ENCODE measurements at regions not wholly inside any gene's neighbourhood (a gene's known extent, or its start where the extent isn't known, plus 50 kb on each side); places are given as distances from the start of the nearest gene placed in this dataset.

- DNase-seq (ENCODE audit: low spot score) (no peak), ATAC-seq (no peak)
- Histone ChIP-seq H3K4me1 (ENCODE audit: insufficient read depth) (no peaks in the 10 kb centered on the region), H3K27ac (ENCODE audit: low read depth) (no peak overlapping the region), H2AFZ (no peak overlapping the region), H3K79me2 (replicated peaks; ENCODE audit: insufficient read depth) (no peaks in the 10 kb centered on the region), H3K9me2 (ENCODE audit: insufficient read depth) (peaks cover 11% of the 10 kb centered on the region; the same call in 1 of the 2 replicates), H3K4me2 (no peak overlapping the region), H3K36me3 (ENCODE audit: insufficient read depth) (no peaks in the 10 kb centered on the region), H3K27me3 (ENCODE audit: insufficient read depth) (no peaks in the 10 kb centered on the region), H3K4me3 (no peak overlapping the region), H4K20me1 (replicated peaks; ENCODE audit: insufficient read depth) (no peaks in the 10 kb centered on the region), H3F3A (replicated peaks; ENCODE audit: low read depth) (no peaks in the 10 kb centered on the region)
- Mint-ChIP-seq H3K27ac (no peak overlapping the region), H3K4me1 (no peaks in the 10 kb centered on the region), H3K36me3 (ENCODE audit: low read depth) (peaks cover 19% of the 10 kb centered on the region; the same call in 2 of the 3 replicates), H3K27me3 (ENCODE audit: insufficient read depth, low read depth, poor library complexity) (no peaks in the 10 kb centered on the region), H3K4me3 (no peak overlapping the region), H3K9me3 (peaks cover 22% of the 10 kb centered on the region; the same call in 2 of the 3 replicates)
- TF ChIP-seq EZH2phosphoT487 (IDR thresholded peaks at IDR 0.05; ENCODE audit: unreplicated experiment) = no peak
- TF ChIP-seq JUNB (IDR thresholded peaks at IDR 0.05; ENCODE audit: unreplicated experiment) = no peak
- TF ChIP-seq ZNF114 (CRISPR knock-in tag; IDR thresholded peaks at IDR 0.05) = no peak
- no peak for TF ChIP-seq EZH2 (IDR thresholded peaks at IDR 0.05; ENCODE audit: low read depth, unreplicated experiment)
- TF ChIP-seq, protein P1, sequence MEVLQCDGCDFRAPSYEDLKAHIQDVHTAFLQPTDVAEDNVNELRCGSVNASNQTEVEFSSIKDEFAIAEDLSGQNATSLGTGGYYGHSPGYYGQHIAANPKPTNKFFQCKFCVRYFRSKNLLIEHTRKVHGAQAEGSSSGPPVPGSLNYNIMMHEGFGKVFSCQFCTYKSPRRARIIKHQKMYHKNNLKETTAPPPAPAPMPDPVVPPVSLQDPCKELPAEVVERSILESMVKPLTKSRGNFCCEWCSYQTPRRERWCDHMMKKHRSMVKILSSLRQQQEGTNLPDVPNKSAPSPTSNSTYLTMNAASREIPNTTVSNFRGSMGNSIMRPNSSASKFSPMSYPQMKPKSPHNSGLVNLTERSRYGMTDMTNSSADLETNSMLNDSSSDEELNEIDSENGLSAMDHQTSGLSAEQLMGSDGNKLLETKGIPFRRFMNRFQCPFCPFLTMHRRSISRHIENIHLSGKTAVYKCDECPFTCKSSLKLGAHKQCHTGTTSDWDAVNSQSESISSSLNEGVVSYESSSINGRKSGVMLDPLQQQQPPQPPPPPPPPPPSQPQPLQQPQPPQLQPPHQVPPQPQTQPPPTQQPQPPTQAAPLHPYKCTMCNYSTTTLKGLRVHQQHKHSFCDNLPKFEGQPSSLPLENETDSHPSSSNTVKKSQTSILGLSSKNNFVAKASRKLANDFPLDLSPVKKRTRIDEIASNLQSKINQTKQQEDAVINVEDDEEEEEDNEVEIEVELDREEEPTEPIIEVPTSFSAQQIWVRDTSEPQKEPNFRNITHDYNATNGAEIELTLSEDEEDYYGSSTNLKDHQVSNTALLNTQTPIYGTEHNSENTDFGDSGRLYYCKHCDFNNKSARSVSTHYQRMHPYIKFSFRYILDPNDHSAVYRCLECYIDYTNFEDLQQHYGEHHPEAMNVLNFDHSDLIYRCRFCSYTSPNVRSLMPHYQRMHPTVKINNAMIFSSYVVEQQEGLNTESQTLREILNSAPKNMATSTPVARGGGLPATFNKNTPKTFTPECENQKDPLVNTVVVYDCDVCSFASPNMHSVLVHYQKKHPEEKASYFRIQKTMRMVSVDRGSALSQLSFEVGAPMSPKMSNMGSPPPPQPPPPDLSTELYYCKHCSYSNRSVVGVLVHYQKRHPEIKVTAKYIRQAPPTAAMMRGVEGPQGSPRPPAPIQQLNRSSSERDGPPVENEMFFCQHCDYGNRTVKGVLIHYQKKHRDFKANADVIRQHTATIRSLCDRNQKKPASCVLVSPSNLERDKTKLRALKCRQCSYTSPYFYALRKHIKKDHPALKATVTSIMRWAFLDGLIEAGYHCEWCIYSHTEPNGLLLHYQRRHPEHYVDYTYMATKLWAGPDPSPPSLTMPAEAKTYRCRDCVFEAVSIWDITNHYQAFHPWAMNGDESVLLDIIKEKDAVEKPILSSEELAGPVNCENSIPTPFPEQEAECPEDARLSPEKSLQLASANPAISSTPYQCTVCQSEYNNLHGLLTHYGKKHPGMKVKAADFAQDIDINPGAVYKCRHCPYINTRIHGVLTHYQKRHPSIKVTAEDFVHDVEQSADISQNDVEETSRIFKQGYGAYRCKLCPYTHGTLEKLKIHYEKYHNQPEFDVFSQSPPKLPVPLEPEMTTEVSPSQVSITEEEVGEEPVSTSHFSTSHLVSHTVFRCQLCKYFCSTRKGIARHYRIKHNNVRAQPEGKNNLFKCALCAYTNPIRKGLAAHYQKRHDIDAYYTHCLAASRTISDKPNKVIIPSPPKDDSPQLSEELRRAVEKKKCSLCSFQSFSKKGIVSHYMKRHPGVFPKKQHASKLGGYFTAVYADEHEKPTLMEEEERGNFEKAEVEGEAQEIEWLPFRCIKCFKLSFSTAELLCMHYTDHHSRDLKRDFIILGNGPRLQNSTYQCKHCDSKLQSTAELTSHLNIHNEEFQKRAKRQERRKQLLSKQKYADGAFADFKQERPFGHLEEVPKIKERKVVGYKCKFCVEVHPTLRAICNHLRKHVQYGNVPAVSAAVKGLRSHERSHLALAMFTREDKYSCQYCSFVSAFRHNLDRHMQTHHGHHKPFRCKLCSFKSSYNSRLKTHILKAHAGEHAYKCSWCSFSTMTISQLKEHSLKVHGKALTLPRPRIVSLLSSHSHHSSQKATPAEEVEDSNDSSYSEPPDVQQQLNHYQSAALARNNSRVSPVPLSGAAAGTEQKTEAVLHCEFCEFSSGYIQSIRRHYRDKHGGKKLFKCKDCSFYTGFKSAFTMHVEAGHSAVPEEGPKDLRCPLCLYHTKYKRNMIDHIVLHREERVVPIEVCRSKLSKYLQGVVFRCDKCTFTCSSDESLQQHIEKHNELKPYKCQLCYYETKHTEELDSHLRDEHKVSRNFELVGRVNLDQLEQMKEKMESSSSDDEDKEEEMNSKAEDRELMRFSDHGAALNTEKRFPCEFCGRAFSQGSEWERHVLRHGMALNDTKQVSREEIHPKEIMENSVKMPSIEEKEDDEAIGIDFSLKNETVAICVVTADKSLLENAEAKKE (CRISPR knock-in tag; IDR thresholded peaks at IDR 0.05) = no peak
- no peak for TF ChIP-seq STAT1 (IDR thresholded peaks at IDR 0.05; ENCODE audit: unreplicated experiment)
- TF ChIP-seq ZNF331 (CRISPR knock-in tag; IDR thresholded peaks at IDR 0.05; ENCODE audit: low read depth) = no peak
- TF ChIP-seq, protein P2, sequence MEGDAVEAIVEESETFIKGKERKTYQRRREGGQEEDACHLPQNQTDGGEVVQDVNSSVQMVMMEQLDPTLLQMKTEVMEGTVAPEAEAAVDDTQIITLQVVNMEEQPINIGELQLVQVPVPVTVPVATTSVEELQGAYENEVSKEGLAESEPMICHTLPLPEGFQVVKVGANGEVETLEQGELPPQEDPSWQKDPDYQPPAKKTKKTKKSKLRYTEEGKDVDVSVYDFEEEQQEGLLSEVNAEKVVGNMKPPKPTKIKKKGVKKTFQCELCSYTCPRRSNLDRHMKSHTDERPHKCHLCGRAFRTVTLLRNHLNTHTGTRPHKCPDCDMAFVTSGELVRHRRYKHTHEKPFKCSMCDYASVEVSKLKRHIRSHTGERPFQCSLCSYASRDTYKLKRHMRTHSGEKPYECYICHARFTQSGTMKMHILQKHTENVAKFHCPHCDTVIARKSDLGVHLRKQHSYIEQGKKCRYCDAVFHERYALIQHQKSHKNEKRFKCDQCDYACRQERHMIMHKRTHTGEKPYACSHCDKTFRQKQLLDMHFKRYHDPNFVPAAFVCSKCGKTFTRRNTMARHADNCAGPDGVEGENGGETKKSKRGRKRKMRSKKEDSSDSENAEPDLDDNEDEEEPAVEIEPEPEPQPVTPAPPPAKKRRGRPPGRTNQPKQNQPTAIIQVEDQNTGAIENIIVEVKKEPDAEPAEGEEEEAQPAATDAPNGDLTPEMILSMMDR (conservative IDR thresholded peaks at IDR 0.05; ENCODE audit: low read depth in 2 of 2) = no peak
- TF ChIP-seq, protein P3, sequence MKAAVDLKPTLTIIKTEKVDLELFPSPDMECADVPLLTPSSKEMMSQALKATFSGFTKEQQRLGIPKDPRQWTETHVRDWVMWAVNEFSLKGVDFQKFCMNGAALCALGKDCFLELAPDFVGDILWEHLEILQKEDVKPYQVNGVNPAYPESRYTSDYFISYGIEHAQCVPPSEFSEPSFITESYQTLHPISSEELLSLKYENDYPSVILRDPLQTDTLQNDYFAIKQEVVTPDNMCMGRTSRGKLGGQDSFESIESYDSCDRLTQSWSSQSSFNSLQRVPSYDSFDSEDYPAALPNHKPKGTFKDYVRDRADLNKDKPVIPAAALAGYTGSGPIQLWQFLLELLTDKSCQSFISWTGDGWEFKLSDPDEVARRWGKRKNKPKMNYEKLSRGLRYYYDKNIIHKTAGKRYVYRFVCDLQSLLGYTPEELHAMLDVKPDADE (IDR thresholded peaks at IDR 0.05) = no peak
- no peak for TF ChIP-seq NANOG (IDR thresholded peaks at IDR 0.05; ENCODE audit: borderline replicate concordance)
- no peak for TF ChIP-seq POLR2AphosphoS5 (IDR thresholded peaks at IDR 0.05; ENCODE audit: low read depth)
- TF ChIP-seq CREB1 (CRISPR knock-in tag; IDR thresholded peaks at IDR 0.05; ENCODE audit: low read depth) = no peak
- TF ChIP-seq, protein P4, sequence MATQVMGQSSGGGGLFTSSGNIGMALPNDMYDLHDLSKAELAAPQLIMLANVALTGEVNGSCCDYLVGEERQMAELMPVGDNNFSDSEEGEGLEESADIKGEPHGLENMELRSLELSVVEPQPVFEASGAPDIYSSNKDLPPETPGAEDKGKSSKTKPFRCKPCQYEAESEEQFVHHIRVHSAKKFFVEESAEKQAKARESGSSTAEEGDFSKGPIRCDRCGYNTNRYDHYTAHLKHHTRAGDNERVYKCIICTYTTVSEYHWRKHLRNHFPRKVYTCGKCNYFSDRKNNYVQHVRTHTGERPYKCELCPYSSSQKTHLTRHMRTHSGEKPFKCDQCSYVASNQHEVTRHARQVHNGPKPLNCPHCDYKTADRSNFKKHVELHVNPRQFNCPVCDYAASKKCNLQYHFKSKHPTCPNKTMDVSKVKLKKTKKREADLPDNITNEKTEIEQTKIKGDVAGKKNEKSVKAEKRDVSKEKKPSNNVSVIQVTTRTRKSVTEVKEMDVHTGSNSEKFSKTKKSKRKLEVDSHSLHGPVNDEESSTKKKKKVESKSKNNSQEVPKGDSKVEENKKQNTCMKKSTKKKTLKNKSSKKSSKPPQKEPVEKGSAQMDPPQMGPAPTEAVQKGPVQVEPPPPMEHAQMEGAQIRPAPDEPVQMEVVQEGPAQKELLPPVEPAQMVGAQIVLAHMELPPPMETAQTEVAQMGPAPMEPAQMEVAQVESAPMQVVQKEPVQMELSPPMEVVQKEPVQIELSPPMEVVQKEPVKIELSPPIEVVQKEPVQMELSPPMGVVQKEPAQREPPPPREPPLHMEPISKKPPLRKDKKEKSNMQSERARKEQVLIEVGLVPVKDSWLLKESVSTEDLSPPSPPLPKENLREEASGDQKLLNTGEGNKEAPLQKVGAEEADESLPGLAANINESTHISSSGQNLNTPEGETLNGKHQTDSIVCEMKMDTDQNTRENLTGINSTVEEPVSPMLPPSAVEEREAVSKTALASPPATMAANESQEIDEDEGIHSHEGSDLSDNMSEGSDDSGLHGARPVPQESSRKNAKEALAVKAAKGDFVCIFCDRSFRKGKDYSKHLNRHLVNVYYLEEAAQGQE (IDR thresholded peaks at IDR 0.05; ENCODE audit: unreplicated experiment) = no peak
Measured at GRCh38 chr3:44041726-44042125, 200.0 kb upstream of the TOPAZ1 start.
